SK-N-SH treated with all-trans-retinoic acid at 6 μM for 48 hours (cell line): ENCODE measurements at regions not wholly inside any gene's neighbourhood (a gene's known extent, or its start where the extent isn't known, plus 50 kb on each side); places are given as distances from the start of the nearest gene placed in this dataset.
"Not testable (repeated sequence)": the region's sequence is repeated elsewhere in the genome, so short reads cannot be mapped to it uniquely, and the experiment has no call there.

Source experiments
- PATZ1 ChIP-seq: fragments of 250-450 bp; sonication (Bioruptor Pico); IDR thresholded peaks from 2 replicates; pipeline ENCODE4 v1.8.0; 2020; ENCODE audit warnings: mild to moderate bottlenecking, moderate library complexity, borderline replicate concordance
- POU6F1 ChIP-seq: fragments of 250-450 bp; sonication (Bioruptor Pico); IDR thresholded peaks from 2 replicates; pipeline ENCODE4 v1.8.0; 2021; ENCODE audit warnings: low read depth, mild to moderate bottlenecking, moderate library complexity, borderline replicate concordance
- SNAI2 ChIP-seq: fragments of 250-450 bp; sonication (Bioruptor Pico); IDR thresholded peaks from 2 replicates; pipeline ENCODE4 v1.5.0; 2020; ENCODE audit warnings: mild to moderate bottlenecking, moderate library complexity
- ZNF565 ChIP-seq: fragments of 450-650 bp; formaldehyde crosslinking; conservative IDR thresholded peaks from 2 replicates; pipeline ENCODE4 v1.5.0; 2020; ENCODE audit warnings: low read depth, mild to moderate bottlenecking, moderate library complexity
- TF ChIP-seq, protein P1 (sequence below): fragments of 250-450 bp; sonication (Bioruptor Pico); IDR thresholded peaks from 2 replicates; pipeline ENCODE4 v1.5.1; 2020; ENCODE audit warnings: low read depth, mild to moderate bottlenecking, moderate library complexity

GRCh38 chr7:63066235-63066634 lies 932.4 kb upstream of the ZNF722 start:
- TF ChIP-seq, protein P1, sequence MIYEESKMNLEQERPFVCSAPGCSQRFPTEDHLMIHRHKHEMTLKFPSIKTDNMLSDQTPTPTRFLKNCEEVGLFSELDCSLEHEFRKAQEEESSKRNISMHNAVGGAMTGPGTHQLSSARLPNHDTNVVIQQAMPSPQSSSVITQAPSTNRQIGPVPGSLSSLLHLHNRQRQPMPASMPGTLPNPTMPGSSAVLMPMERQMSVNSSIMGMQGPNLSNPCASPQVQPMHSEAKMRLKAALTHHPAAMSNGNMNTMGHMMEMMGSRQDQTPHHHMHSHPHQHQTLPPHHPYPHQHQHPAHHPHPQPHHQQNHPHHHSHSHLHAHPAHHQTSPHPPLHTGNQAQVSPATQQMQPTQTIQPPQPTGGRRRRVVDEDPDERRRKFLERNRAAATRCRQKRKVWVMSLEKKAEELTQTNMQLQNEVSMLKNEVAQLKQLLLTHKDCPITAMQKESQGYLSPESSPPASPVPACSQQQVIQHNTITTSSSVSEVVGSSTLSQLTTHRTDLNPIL (CRISPR knock-in tag), result not testable (repeated sequence)
- not testable (repeated sequence) for TF ChIP-seq PATZ1 (CRISPR knock-in tag); ZNF565; SNAI2 (CRISPR knock-in tag); POU6F1
